Hematopoietic multipotent progenitor cell treated with erythropoietin and hydrocortisone succinate and interleukin-3 and kit ligand, for 8 days (in vitro differentiated cells): ENCODE measurements at regions not wholly inside any gene's neighbourhood (a gene's known extent, or its start where the extent isn't known, plus 50 kb on each side); places are given as distances from the start of the nearest gene placed in this dataset.

Experiments
- DNase-seq: peaks from one replicate; pipeline ENCODE4 v3.0.0-alpha.2; 2015

GRCh38 chr9:99401680-99402504, 179.8 kb downstream of the SEC61B start:
- DNase-seq, result no peak

- no peak for DNase-seq
Observed at GRCh38 chr9:99403371-99403770, 181.3 kb downstream of the SEC61B start.

- no peak for DNase-seq
Observed at GRCh38 chr9:99405359-99405758, 183.3 kb downstream of the SEC61B start.

GRCh38 chr9:99406939-99407338, 184.9 kb downstream of the SEC61B start:
- DNase-seq, result no peak

GRCh38 chr9:99411068-99411467, 189.0 kb downstream of the SEC61B start:
- DNase-seq, result no peak

GRCh38 chr9:99411479-99412115, 189.5 kb downstream of the SEC61B start:
- no peak for DNase-seq

GRCh38 chr9:99412606-99413005, 190.5 kb downstream of the SEC61B start:
- DNase-seq, result no peak

GRCh38 chr9:99414321-99414720, 192.2 kb downstream of the SEC61B start:
- no peak for DNase-seq

- no peak for DNase-seq
Observed at GRCh38 chr9:99415606-99416005, 193.5 kb downstream of the SEC61B start.

- no peak for DNase-seq
Observed at GRCh38 chr9:99416007-99416406, 193.9 kb downstream of the SEC61B start.

- DNase-seq, result no peak
Observed at GRCh38 chr9:99419070-99419469, 197.0 kb downstream of the SEC61B start.

- DNase-seq, result no peak
Observed at GRCh38 chr9:99421369-99421768, 199.3 kb downstream of the SEC61B start.

GRCh38 chr9:99425124-99425523, 203.0 kb downstream of the SEC61B start:
- DNase-seq, result no peak

GRCh38 chr9:99425923-99426842, 204.1 kb downstream of the SEC61B start:
- DNase-seq, result no peak

- DNase-seq, result no peak
Observed at GRCh38 chr9:99427260-99427659, 205.2 kb downstream of the SEC61B start.

- DNase-seq, result no peak
Observed at GRCh38 chr9:99430301-99430700, 208.2 kb downstream of the SEC61B start.

- DNase-seq, result no peak
Observed at GRCh38 chr9:99431103-99431502, 209.0 kb downstream of the SEC61B start.

- DNase-seq, result no peak
Observed at GRCh38 chr9:99432075-99432474, 210.0 kb downstream of the SEC61B start.

- no peak for DNase-seq
Observed at GRCh38 chr9:99433095-99433494, 211.0 kb downstream of the SEC61B start.

- DNase-seq, result no peak
Observed at GRCh38 chr9:99433555-99433954, 211.5 kb downstream of the SEC61B start.

GRCh38 chr9:99436616-99437015, 214.5 kb downstream of the SEC61B start:
- no peak for DNase-seq

- no peak for DNase-seq
Observed at GRCh38 chr9:99437145-99437544, 215.1 kb downstream of the SEC61B start.

GRCh38 chr9:99438596-99438995, 216.5 kb downstream of the SEC61B start:
- DNase-seq, result no peak
